HEK293 (cell line): ENCODE measurements at regions not wholly inside any gene's neighbourhood (a gene's known extent, or its start where the extent isn't known, plus 50 kb on each side); places are given as distances from the start of the nearest gene placed in this dataset.

Experiments
- CTCF ChIA-PET: fragments of 350-600 bp; formaldehyde crosslinking; extraction: SDS; loops from one replicate; lab custom pipeline; 2021; ENCODE audit warnings: antibody characterized with exemption; lab: Yijun Ruan, JAX
- POLR2A ChIA-PET: fragments of 300-600 bp; formaldehyde crosslinking; extraction: SDS; loops from one replicate; lab custom pipeline; 2020; ENCODE audit warnings: antibody characterized with exemption, inconsistent platforms; lab: Yijun Ruan, JAX
- H3K27ac ChIP-seq: fragments of 200-500 bp; sonication (Bioruptor generic); 2 replicates; pipeline ENCODE4 v1.5.1; 2014; ENCODE audit warnings: low read depth, low read length, control low read depth, inconsistent platforms; ENCODE audit errors: extremely low read depth
- H3K36me3 ChIP-seq, 2 experiments: fragments of 200-500 bp in 1 of 2; sonication (Bioruptor generic) in 1 of 2; 1 replicate in 1 of 2; 2 replicates in 1 of 2; pipeline ENCODE4 v1.5.1; 2014 to 2017; ENCODE audit warnings: inconsistent platforms in 2 of 2, low read length in 2 of 2; ENCODE audit not compliant: control insufficient read depth in 2 of 2, insufficient read depth in 1 of 2
- H3K4me1 ChIP-seq: fragments of 200-500 bp; sonication (Bioruptor generic); 2 replicates; pipeline ENCODE4 v1.5.1; 2014; ENCODE audit warnings: mild to moderate bottlenecking, low read length, inconsistent platforms; ENCODE audit not compliant: control insufficient read depth, insufficient read depth
- H3K4me3 ChIP-seq: 2 replicates; pipeline ENCODE4 v1.5.1; 2011; ENCODE audit warnings: low read depth, mild to moderate bottlenecking, control low read depth, low read length, moderate library complexity
- H3K9me3 ChIP-seq: fragments of 200-500 bp; sonication (Bioruptor generic); 2 replicates; pipeline ENCODE4 v1.5.1; 2014; ENCODE audit warnings: low read depth, low read length, inconsistent platforms; ENCODE audit not compliant: control insufficient read depth, insufficient read depth
- HOXA7 ChIP-seq: sonication (generic); formaldehyde crosslinking; IDR thresholded peaks from 2 replicates; pipeline ENCODE4 v1.8.1; 2022; ENCODE audit warnings: missing genetic modification reagents, borderline replicate concordance
- KLF17 ChIP-seq: fragments of 450-650 bp; formaldehyde crosslinking; IDR thresholded peaks from 2 replicates; pipeline ENCODE4 v1.5.1; 2016; ENCODE audit warnings: missing biosample characterization, missing genetic modification characterization
- MYNN ChIP-seq: fragments of 450-650 bp; formaldehyde crosslinking; IDR thresholded peaks from 2 replicates; pipeline ENCODE4 v1.5.1; 2016; ENCODE audit warnings: missing biosample characterization, missing genetic modification characterization, borderline replicate concordance
- PRDM4 ChIP-seq: fragments of 450-650 bp; formaldehyde crosslinking; IDR thresholded peaks from 2 replicates; pipeline ENCODE4 v1.5.1; 2017; ENCODE audit warnings: missing biosample characterization, missing genetic modification characterization
- SP7 ChIP-seq: fragments of 450-650 bp; formaldehyde crosslinking; IDR thresholded peaks from 2 replicates; pipeline ENCODE4 v1.5.1; 2016; ENCODE audit warnings: missing biosample characterization, missing genetic modification characterization
- YY2 ChIP-seq: fragments of 450-650 bp; formaldehyde crosslinking; IDR thresholded peaks from 2 replicates; pipeline ENCODE4 v1.5.1; 2016; ENCODE audit warnings: missing biosample characterization, missing genetic modification characterization
- ZBTB17 ChIP-seq: fragments of 450-650 bp; formaldehyde crosslinking; IDR thresholded peaks from 2 replicates; pipeline ENCODE4 v1.5.1; 2016; ENCODE audit warnings: missing biosample characterization, missing genetic modification characterization
- ZNF148 ChIP-seq: fragments of 450-650 bp; formaldehyde crosslinking; IDR thresholded peaks from 2 replicates; pipeline ENCODE4 v1.5.0; 2017; ENCODE audit warnings: missing biosample characterization, missing genetic modification characterization, borderline replicate concordance
- ZNF23 ChIP-seq: fragments of 450-650 bp; formaldehyde crosslinking; IDR thresholded peaks from 2 replicates; pipeline ENCODE4 v1.5.1; 2016; ENCODE audit warnings: missing biosample characterization, missing genetic modification characterization, borderline replicate concordance
- ZNF266 ChIP-seq: fragments of 450-650 bp; formaldehyde crosslinking; IDR thresholded peaks from 2 replicates; pipeline ENCODE4 v1.5.1; 2016; ENCODE audit warnings: missing biosample characterization, missing genetic modification characterization, low read depth
- ZNF280C ChIP-seq: fragments of 450-650 bp; formaldehyde crosslinking; IDR thresholded peaks from 2 replicates; pipeline ENCODE4 v1.5.1; 2016; ENCODE audit warnings: missing biosample characterization, missing genetic modification characterization
- ZNF416 ChIP-seq: fragments of 450-650 bp; formaldehyde crosslinking; IDR thresholded peaks from 2 replicates; pipeline ENCODE4 v1.5.1; 2016; ENCODE audit warnings: missing biosample characterization, missing genetic modification characterization
- ZNF433 ChIP-seq: fragments of 450-650 bp; formaldehyde crosslinking; IDR thresholded peaks from 2 replicates; pipeline ENCODE4 v1.5.1; 2016; ENCODE audit warnings: missing biosample characterization, missing genetic modification characterization, low read depth
- ZNF473 ChIP-seq: fragments of 450-650 bp; formaldehyde crosslinking; IDR thresholded peaks from 2 replicates; pipeline ENCODE4 v1.5.1; 2017; ENCODE audit warnings: missing biosample characterization, missing genetic modification characterization
- ZNF48 ChIP-seq: fragments of 450-650 bp; formaldehyde crosslinking; IDR thresholded peaks from 2 replicates; pipeline ENCODE4 v1.5.1; 2016; ENCODE audit warnings: missing biosample characterization, missing genetic modification characterization
- ZNF571 ChIP-seq: fragments of 450-650 bp; formaldehyde crosslinking; IDR thresholded peaks from 2 replicates; pipeline ENCODE4 v1.5.0; 2017; ENCODE audit warnings: missing biosample characterization, missing genetic modification characterization
- ZNF621 ChIP-seq: fragments of 450-650 bp; formaldehyde crosslinking; IDR thresholded peaks from 2 replicates; pipeline ENCODE4 v1.5.1; 2017; ENCODE audit warnings: missing biosample characterization, missing genetic modification characterization
- ZNF701 ChIP-seq: fragments of 450-650 bp; formaldehyde crosslinking; IDR thresholded peaks from 2 replicates; pipeline ENCODE4 v1.5.1; 2016; ENCODE audit warnings: missing biosample characterization, missing genetic modification characterization
- ZNF707 ChIP-seq: fragments of 450-650 bp; formaldehyde crosslinking; IDR thresholded peaks from 2 replicates; pipeline ENCODE4 v1.5.1; 2016; ENCODE audit warnings: missing biosample characterization, missing genetic modification characterization
- ZNF747 ChIP-seq: fragments of 450-650 bp; formaldehyde crosslinking; IDR thresholded peaks from 2 replicates; pipeline ENCODE4 v1.5.1; 2016; ENCODE audit warnings: missing biosample characterization, missing genetic modification characterization
- ZNF792 ChIP-seq: fragments of 450-650 bp; formaldehyde crosslinking; IDR thresholded peaks from 2 replicates; pipeline ENCODE4 v1.5.1; 2016; ENCODE audit warnings: missing biosample characterization, missing genetic modification characterization
- ZSCAN16 ChIP-seq: fragments of 450-650 bp; formaldehyde crosslinking; IDR thresholded peaks from 2 replicates; pipeline ENCODE4 v1.5.1; 2016; ENCODE audit warnings: missing biosample characterization, missing genetic modification characterization
- TF ChIP-seq, protein P1 (sequence below): fragments of 450-650 bp; formaldehyde crosslinking; IDR thresholded peaks from 2 replicates; pipeline ENCODE4 v1.5.1; 2016; ENCODE audit warnings: missing biosample characterization, missing genetic modification characterization
- TF ChIP-seq, protein P2 (sequence below): fragments of 450-650 bp; formaldehyde crosslinking; optimal IDR thresholded peaks from 2 replicates; pipeline ENCODE3; 2016; ENCODE audit warnings: missing biosample characterization, mild to moderate bottlenecking, missing genetic modification characterization
- TF ChIP-seq, protein P3 (sequence below): fragments of 450-650 bp; formaldehyde crosslinking; IDR thresholded peaks from 2 replicates; pipeline ENCODE4 v1.5.1; 2016; ENCODE audit warnings: missing biosample characterization, missing genetic modification characterization
- TF ChIP-seq, protein P4 (sequence below): fragments of 450-650 bp; IDR thresholded peaks from 2 replicates; pipeline ENCODE4 v1.5.1; 2018; ENCODE audit warnings: missing biosample characterization, mild to moderate bottlenecking, missing genetic modification characterization

DNA sequence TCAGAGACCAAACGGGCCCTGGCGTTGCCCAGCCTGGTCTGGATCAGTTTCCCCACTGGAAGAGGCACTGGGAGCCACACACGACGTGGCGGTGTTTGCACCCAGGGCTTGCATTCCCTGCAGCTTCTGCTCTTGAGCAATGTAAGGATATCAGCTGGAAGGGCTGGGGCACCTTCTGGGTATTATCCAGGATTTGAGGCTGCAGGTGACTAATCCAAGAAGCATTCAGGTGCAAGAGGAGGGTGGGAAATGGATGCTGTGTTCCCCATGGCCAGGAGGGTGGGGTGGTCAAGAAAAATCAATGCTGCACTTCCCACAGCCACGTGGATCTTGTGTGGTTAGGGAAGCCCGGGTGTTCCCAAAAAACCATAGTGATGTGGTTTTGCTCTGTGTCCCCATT lies 430.9 kb downstream of the IRX2 start (continued):
- TF ChIP-seq ZNF280C (no peak), ZSCAN16 (tag by site-specific recombination) (no peak), YY2 (no peak), ZNF23 (tag by site-specific recombination) (no peak), SP7 (tag by site-specific recombination) (no peak), ZNF747 (no peak), PRDM4 (no peak), ZNF48 (no peak)
- TF ChIP-seq, protein P1, sequence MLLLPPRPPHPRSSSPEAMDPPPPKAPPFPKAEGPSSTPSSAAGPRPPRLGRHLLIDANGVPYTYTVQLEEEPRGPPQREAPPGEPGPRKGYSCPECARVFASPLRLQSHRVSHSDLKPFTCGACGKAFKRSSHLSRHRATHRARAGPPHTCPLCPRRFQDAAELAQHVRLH: no peak
- TF ChIP-seq, protein P2, sequence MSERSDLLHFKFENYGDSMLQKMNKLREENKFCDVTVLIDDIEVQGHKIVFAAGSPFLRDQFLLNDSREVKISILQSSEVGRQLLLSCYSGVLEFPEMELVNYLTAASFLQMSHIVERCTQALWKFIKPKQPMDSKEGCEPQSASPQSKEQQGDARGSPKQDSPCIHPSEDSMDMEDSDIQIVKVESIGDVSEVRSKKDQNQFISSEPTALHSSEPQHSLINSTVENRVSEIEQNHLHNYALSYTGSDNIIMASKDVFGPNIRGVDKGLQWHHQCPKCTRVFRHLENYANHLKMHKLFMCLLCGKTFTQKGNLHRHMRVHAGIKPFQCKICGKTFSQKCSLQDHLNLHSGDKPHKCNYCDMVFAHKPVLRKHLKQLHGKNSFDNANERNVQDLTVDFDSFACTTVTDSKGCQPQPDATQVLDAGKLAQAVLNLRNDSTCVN (tag by site-specific recombination): no peak

DNA sequence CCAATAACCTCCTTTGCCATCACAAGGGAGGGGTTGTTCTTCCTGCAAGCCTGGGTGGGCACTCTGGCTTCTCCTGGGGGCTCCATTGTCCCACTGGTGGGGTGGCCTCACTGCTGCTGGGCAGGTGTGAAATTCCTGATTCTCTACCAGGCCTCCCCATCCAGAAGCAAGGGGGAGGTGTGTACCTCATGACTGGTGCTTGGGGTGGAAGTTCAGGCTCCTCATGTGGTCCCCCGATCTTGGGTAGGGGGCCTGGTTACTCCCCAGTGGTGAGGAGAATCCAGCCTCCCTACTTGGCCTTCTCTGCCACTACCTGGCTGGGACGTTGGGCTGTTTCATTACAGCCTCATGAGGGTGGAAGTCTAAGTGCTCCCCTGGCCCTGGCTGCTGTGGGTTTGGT lies 433.9 kb downstream of the IRX2 start:
- Histone ChIP-seq H3K36me3 (no peaks in the 10 kb centered on the region), H3K9me3 (no peaks in the 10 kb centered on the region), H3K4me1 (no peaks in the 10 kb centered on the region), H3K4me3 (no peak overlapping the region), H3K27ac (no peak overlapping the region)
- ChIA-PET POLR2A (no interaction called here), CTCF (no interaction called here)
- TF ChIP-seq ZNF621 (tag by site-specific recombination) (no peak), ZBTB17 (tag by site-specific recombination) (no peak), ZNF433 (tag by site-specific recombination) (no peak), HOXA7 (CRISPR knock-in tag) (no peak), ZNF416 (tag by site-specific recombination) (no peak), ZNF707 (tag by site-specific recombination) (no peak), ZNF571 (tag by site-specific recombination) (no peak), KLF17 (tag by site-specific recombination) (no peak), ZNF148 (tag by site-specific recombination) (no peak), ZNF792 (tag by site-specific recombination) (no peak), ZNF473 (tag by site-specific recombination) (no peak), MYNN (tag by site-specific recombination) (no peak), ZNF701 (tag by site-specific recombination) (no peak), ZNF266 (tag by site-specific recombination) (no peak)
- TF ChIP-seq, protein P3, sequence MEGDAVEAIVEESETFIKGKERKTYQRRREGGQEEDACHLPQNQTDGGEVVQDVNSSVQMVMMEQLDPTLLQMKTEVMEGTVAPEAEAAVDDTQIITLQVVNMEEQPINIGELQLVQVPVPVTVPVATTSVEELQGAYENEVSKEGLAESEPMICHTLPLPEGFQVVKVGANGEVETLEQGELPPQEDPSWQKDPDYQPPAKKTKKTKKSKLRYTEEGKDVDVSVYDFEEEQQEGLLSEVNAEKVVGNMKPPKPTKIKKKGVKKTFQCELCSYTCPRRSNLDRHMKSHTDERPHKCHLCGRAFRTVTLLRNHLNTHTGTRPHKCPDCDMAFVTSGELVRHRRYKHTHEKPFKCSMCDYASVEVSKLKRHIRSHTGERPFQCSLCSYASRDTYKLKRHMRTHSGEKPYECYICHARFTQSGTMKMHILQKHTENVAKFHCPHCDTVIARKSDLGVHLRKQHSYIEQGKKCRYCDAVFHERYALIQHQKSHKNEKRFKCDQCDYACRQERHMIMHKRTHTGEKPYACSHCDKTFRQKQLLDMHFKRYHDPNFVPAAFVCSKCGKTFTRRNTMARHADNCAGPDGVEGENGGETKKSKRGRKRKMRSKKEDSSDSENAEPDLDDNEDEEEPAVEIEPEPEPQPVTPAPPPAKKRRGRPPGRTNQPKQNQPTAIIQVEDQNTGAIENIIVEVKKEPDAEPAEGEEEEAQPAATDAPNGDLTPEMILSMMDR (tag by site-specific recombination): no peak
- TF ChIP-seq, protein P4, sequence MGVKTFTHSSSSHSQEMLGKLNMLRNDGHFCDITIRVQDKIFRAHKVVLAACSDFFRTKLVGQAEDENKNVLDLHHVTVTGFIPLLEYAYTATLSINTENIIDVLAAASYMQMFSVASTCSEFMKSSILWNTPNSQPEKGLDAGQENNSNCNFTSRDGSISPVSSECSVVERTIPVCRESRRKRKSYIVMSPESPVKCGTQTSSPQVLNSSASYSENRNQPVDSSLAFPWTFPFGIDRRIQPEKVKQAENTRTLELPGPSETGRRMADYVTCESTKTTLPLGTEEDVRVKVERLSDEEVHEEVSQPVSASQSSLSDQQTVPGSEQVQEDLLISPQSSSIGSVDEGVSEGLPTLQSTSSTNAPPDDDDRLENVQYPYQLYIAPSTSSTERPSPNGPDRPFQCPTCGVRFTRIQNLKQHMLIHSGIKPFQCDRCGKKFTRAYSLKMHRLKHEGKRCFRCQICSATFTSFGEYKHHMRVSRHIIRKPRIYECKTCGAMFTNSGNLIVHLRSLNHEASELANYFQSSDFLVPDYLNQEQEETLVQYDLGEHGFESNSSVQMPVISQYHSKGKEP: no peak
